OCI-LY1 (cell line): ENCODE measurements at regions not wholly inside any gene's neighbourhood (a gene's known extent, or its start where the extent isn't known, plus 50 kb on each side); places are given as distances from the start of the nearest gene placed in this dataset.

Experiments used
- H2AFZ ChIP-seq: fragments of 200-600 bp; sonication (generic), shearing (Covaris generic); 2 replicates; pipeline ENCODE4 v1.6.0; 2014; ENCODE audit warnings: antibody characterized with exemption, mild to moderate bottlenecking, low read length
- H3F3A ChIP-seq: fragments of 200-600 bp; sonication (generic), shearing (Covaris generic); 2 replicates; pipeline ENCODE4 v1.6.0; 2014; ENCODE audit warnings: mild to moderate bottlenecking, antibody characterized with exemption, low read length, moderate library complexity; ENCODE audit not compliant: insufficient read depth
- H3K27ac ChIP-seq: fragments of 200-600 bp; sonication (generic); 2 replicates; pipeline ENCODE4 v1.5.1; 2014; ENCODE audit warnings: low read length, mixed run types, mild to moderate bottlenecking, low read depth; ENCODE audit not compliant: poor library complexity, severe bottlenecking
- H3K27me3 ChIP-seq: fragments of 200-600 bp; sonication (generic); 2 replicates; pipeline ENCODE4 v1.6.0; 2014; ENCODE audit warnings: antibody characterized with exemption, mild to moderate bottlenecking, low read length, moderate library complexity; ENCODE audit not compliant: insufficient read depth
- H3K36me3 ChIP-seq: fragments of 200-600 bp; sonication (generic); 2 replicates; pipeline ENCODE4 v1.6.1; 2014; ENCODE audit warnings: mild to moderate bottlenecking, antibody characterized with exemption, low read length, moderate library complexity, mixed read lengths; ENCODE audit not compliant: insufficient read depth
- H3K4me1 ChIP-seq: fragments of 200-600 bp; sonication (generic); 2 replicates; pipeline ENCODE4 v1.5.1; 2014; ENCODE audit warnings: mild to moderate bottlenecking, low read length, moderate library complexity; ENCODE audit not compliant: insufficient read depth, severe bottlenecking
- H3K4me2 ChIP-seq: fragments of 200-600 bp; sonication (generic), shearing (Covaris generic); 2 replicates; pipeline ENCODE4 v1.6.1; 2014; ENCODE audit warnings: low read length
- H3K4me3 ChIP-seq: fragments of 200-600 bp; sonication (generic); 2 replicates; pipeline ENCODE4 v1.5.1; 2014; ENCODE audit warnings: low read length, low read depth, mild to moderate bottlenecking, mixed read lengths; ENCODE audit not compliant: poor library complexity, severe bottlenecking
- H3K79me2 ChIP-seq: fragments of 200-600 bp; shearing (Covaris generic); 2 replicates; pipeline ENCODE4 v1.6.1; 2016; ENCODE audit warnings: mixed run types, low read length, mixed read lengths; ENCODE audit not compliant: insufficient read depth
- H3K9ac ChIP-seq: fragments of 200-600 bp; sonication (generic), shearing (Covaris generic); 2 replicates; pipeline ENCODE4 v1.6.1; 2014; ENCODE audit warnings: mild to moderate bottlenecking, low read length, mixed read lengths
- H3K9me2 ChIP-seq: fragments of 200-600 bp; sonication (generic), shearing (Covaris generic); 2 replicates; pipeline ENCODE4 v1.6.1; 2014; ENCODE audit warnings: low read depth, mild to moderate bottlenecking, low read length, mixed read lengths
- H3K9me3 ChIP-seq: fragments of 200-600 bp; shearing (Covaris generic); 2 replicates; pipeline ENCODE4 v1.6.1; 2014; ENCODE audit warnings: low read length, mixed read lengths
- H4K20me1 ChIP-seq: fragments of 200-600 bp; sonication (generic), shearing (Covaris generic); 2 replicates; pipeline ENCODE4 v1.6.0; 2016; ENCODE audit warnings: mild to moderate bottlenecking, low read length; ENCODE audit not compliant: insufficient read depth
- CTCF ChIP-seq: fragments of 200-600 bp; sonication (generic), shearing (Covaris generic); IDR thresholded peaks from 2 replicates; pipeline ENCODE4 v1.5.1; 2017; ENCODE audit warnings: mild to moderate bottlenecking, antibody characterized with exemption, low read length, moderate library complexity, mixed read lengths
- EZH2 ChIP-seq: fragments of 200-600 bp; sonication (generic), shearing (Covaris generic); IDR thresholded peaks from 2 replicates; pipeline ENCODE4 v1.8.0; 2017; ENCODE audit warnings: borderline replicate concordance, mixed run types, mild to moderate bottlenecking, antibody characterized with exemption, low read length, moderate library complexity, mixed read lengths

DNA sequence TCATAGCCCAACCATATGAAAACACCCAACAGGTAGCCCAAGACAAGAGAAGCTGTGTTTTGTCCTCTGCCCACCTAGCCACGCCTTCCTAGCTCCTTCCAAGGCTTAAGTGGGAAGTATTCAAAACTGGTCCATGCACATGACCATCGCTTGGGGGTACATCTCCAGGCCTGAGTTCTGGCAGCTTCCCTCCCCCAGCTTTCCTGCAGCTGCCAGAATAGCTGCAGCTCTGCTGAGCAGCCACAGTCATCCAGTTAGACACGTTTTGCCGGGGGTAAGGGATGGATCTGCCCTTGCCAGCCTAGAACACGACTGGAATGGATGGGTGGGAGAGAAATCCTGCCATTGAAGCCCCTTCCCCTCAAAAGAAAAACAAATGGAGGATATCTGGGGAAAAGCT is 166.8 kb downstream of the NRP2 start:
- Histone ChIP-seq H3K9me3 (no peaks in the 10 kb centered on the region), H3K4me3 (no peak overlapping the region), H3K27me3 (no peaks in the 10 kb centered on the region), H3K36me3 (no peaks in the 10 kb centered on the region), H3K4me2 (no peak overlapping the region), H3K9ac (no peak overlapping the region), H3K4me1 (no peaks in the 10 kb centered on the region), H4K20me1 (no peaks in the 10 kb centered on the region), H2AFZ (no peak overlapping the region), H3K79me2 (no peaks in the 10 kb centered on the region), H3K9me2 (no peaks in the 10 kb centered on the region), H3K27ac (no peak overlapping the region), H3F3A (no peaks in the 10 kb centered on the region)
- TF ChIP-seq EZH2 (no peak), CTCF (no peak)

- no peaks in the 10 kb centered on the region for H3K9me2 ChIP-seq
- H3K4me2 ChIP-seq, result no peak overlapping the region
- no peaks in the 10 kb centered on the region for H3K36me3 ChIP-seq
- no peaks in the 10 kb centered on the region for H3K79me2 ChIP-seq
- H3K4me3 ChIP-seq, result no peak overlapping the region
- no peak overlapping the region for H2AFZ ChIP-seq
- no peaks in the 10 kb centered on the region for H3K4me1 ChIP-seq
- H3K9ac ChIP-seq, result no peak overlapping the region
- TF ChIP-seq EZH2 (no peak), CTCF (no peak)
- no peak overlapping the region for H3K27ac ChIP-seq
- H4K20me1 ChIP-seq, result no peaks in the 10 kb centered on the region
- H3K27me3 ChIP-seq, result no peaks in the 10 kb centered on the region
- no peaks in the 10 kb centered on the region for H3F3A ChIP-seq
- H3K9me3 ChIP-seq, result no peaks in the 10 kb centered on the region
These were observed 166.3 kb downstream of the NRP2 start for GRCh38 chr2:205848601-205849000.
